B cell (primary cell): ENCODE measurements at regions not wholly inside any gene's neighbourhood (a gene's known extent, or its start where the extent isn't known, plus 50 kb on each side); places are given as distances from the start of the nearest gene placed in this dataset.

Source experiments
- EZH2 ChIP-seq: IDR thresholded peaks from 2 replicates; pipeline ENCODE4 v1.6.1; 2012; ENCODE audit warnings: borderline replicate concordance, low read depth, mild to moderate bottlenecking, moderate library complexity, low read length; ENCODE audit not compliant: insufficient read depth, poor library complexity, severe bottlenecking
- TF ChIP-seq, protein P1 (sequence below): fragments of 200-600 bp; IDR thresholded peaks from one replicate; pipeline ENCODE4 v1.8.0; 2022; ENCODE audit warnings: antibody characterized with exemption, mild to moderate bottlenecking

DNA sequence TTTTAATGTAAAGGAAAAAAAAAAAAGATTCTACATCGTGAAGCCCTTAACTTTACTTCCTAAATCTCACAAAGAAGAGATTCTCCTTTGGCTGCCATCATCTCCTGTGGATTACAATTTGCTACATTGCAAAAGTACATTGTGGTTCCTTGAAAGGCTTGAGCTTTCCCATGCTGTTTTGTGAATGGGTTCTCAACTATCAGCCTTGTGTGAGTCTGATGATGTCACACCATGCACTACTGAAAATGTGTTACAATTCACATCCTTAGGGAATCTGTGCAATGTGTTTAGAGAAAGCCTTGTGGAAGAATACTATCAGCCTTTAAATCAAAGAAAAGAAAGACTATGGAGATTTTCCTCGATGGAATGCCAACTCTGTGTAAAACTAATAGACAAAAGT, 510.0 kb upstream of the ALCAM start:
- TF ChIP-seq, protein P1, sequence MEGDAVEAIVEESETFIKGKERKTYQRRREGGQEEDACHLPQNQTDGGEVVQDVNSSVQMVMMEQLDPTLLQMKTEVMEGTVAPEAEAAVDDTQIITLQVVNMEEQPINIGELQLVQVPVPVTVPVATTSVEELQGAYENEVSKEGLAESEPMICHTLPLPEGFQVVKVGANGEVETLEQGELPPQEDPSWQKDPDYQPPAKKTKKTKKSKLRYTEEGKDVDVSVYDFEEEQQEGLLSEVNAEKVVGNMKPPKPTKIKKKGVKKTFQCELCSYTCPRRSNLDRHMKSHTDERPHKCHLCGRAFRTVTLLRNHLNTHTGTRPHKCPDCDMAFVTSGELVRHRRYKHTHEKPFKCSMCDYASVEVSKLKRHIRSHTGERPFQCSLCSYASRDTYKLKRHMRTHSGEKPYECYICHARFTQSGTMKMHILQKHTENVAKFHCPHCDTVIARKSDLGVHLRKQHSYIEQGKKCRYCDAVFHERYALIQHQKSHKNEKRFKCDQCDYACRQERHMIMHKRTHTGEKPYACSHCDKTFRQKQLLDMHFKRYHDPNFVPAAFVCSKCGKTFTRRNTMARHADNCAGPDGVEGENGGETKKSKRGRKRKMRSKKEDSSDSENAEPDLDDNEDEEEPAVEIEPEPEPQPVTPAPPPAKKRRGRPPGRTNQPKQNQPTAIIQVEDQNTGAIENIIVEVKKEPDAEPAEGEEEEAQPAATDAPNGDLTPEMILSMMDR, result no peak
- TF ChIP-seq EZH2, result no peak
